GM12892 (cell line): ENCODE measurements at regions not wholly inside any gene's neighbourhood (a gene's known extent, or its start where the extent isn't known, plus 50 kb on each side); places are given as distances from the start of the nearest gene placed in this dataset.

Experiments used
- POLR2A ChIP-seq: IDR thresholded peaks from 2 replicates; pipeline ENCODE4 v1.6.1; 2011; ENCODE audit warnings: low read depth, low read length, control low read depth
- POLR2AphosphoS5 ChIP-seq: IDR thresholded peaks from 2 replicates; pipeline ENCODE4 v1.6.1; 2011; ENCODE audit warnings: low read depth, low read length, control low read depth
- TAF1 ChIP-seq: IDR thresholded peaks from 2 replicates; pipeline ENCODE4 v1.6.1; 2011; ENCODE audit warnings: low read depth, mild to moderate bottlenecking, control low read depth, low read length, borderline replicate concordance

DNA sequence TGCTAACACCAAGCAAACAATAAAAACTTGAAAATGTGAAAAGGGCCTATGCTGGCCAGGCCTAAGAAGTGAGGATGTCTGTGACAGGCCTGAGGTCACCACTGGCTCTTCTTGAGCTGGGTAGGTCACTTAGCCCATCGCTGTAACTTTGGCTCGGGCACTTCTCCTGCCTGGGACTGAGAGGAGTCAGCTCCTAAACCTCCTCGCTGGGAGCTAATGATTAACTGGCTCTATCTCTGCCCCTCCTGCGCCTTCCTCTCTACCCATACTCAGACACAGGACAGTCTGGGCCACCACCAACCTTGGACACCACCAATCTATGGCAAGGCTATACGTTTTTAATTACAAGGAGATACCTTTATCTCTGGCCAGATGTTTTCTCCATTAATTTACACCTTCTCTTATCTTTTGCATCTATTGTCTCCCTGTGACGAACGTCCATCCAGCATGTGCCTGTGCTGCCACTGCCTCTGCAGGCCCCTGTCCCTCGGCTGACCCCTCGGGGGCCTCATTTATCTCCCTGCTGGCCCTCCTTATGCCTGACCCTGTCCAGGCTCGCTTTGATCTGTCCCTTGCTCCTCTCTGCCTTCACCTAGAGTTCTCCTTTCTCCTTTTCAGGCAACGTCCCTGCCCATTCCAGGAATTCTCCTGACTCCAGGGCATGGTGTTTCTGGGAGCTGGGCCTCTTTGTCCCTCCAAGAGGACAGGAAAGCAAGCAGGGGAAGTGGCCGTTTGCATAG is 149.1 kb upstream of the GATA6 start:
- no peak for TF ChIP-seq POLR2A
- TF ChIP-seq TAF1, result no peak
- TF ChIP-seq POLR2AphosphoS5, result no peak
